ENCODE measurements at regions not wholly inside any gene's neighbourhood (a gene's known extent, or its start where the extent isn't known, plus 50 kb on each side); places are given as distances from the start of the nearest gene placed in this dataset.

DNA sequence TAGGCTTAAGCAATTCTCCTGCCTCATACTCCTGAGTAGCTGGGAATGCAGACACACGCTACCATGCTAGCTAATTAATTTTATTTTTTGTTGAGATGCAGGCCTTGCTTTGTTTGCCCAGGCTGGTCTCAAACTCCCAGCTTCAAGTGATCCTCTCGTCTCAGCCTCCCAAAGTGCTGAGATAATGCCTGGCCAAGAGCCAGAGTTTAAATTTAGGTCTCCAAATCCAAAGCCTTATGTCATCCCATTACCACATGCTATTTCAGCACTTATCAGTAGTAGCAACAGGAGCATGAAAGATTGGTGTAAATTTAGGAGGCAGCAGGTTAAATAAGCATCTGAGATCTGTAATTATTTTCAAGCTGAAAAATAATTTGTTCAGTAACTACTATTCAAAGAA, 326.1 kb upstream of the ANO5 start:
- no peaks in the 10 kb centered on the region for H3K4me1 Mint-ChIP-seq (ENCODE audit: low read depth)
- no peaks in the 10 kb centered on the region for H3K36me3 Mint-ChIP-seq (ENCODE audit: low read depth)
- ATAC-seq (no peak), DNase-seq (no peak)
- no peaks in the 10 kb centered on the region for H3K27me3 Mint-ChIP-seq (ENCODE audit: low read depth)
- no peaks in the 10 kb centered on the region for H3K9me3 Mint-ChIP-seq (ENCODE audit: insufficient read depth)
- ChIA-PET POLR2A (no interaction called here), CTCF (no interaction called here)
- H3K4me3 Mint-ChIP-seq = no peak overlapping the region
- no peak overlapping the region for H3K27ac Mint-ChIP-seq

DNA sequence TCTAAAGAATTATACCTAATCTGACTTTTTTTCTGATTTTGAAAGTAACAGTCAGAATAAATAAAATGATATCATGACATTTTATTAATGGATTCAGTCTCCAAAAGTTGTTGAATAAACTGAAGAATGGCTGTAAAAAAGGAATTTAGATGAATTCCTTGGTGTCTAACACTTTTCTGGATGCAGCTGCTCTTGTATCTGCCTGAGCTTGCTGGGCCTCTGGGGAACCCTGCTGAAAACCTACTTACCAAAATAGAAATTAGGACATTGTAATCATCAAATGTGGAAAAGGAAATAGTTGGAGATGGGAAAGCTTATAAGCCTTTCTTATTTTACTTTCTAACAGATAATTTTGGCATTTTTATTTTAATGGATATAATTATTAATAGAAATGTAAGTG, 315.7 kb upstream of the ANO5 start:
- DNase-seq (no peak), ATAC-seq (no peak)
- Mint-ChIP-seq H3K4me1 (ENCODE audit: low read depth) (no peaks in the 10 kb centered on the region), H3K4me3 (no peak overlapping the region), H3K27me3 (ENCODE audit: low read depth) (no peaks in the 10 kb centered on the region), H3K9me3 (ENCODE audit: insufficient read depth) (peaks cover 7% of the 10 kb centered on the region), H3K27ac (no peak overlapping the region), H3K36me3 (ENCODE audit: low read depth) (no peaks in the 10 kb centered on the region)
- ChIA-PET POLR2A (no interaction called here), CTCF (no interaction called here)

DNA sequence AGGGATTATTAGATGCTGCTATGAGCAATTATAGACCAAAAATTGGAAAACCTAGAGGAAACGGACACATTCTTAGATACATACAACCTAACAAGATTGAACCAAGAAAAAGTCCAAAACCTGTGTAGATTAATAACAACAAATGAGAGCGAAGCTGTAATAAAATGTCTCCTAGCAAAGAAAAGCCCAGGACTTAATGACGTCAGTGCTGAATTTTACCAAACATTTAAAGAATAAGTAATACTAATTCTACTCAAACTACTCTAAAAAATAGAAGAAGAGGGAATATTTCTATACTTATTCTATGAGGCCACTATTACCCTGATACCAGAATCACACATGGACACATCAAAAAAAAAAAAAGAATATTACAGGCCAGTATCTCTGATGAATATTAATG, 309.5 kb upstream of the ANO5 start:
- H3K27me3 Mint-ChIP-seq (ENCODE audit: low read depth) = no peaks in the 10 kb centered on the region
- POLR2A ChIA-PET = no interaction called here
- ATAC-seq (no peak), DNase-seq (no peak)
- peaks cover 4% of the 10 kb centered on the region for H3K9me3 Mint-ChIP-seq (ENCODE audit: insufficient read depth)
- no peak overlapping the region for H3K27ac Mint-ChIP-seq
- no peak overlapping the region for H3K4me3 Mint-ChIP-seq
- no peaks in the 10 kb centered on the region for H3K36me3 Mint-ChIP-seq (ENCODE audit: low read depth)
- H3K4me1 Mint-ChIP-seq (ENCODE audit: low read depth) = no peaks in the 10 kb centered on the region
- CTCF ChIA-PET = no interaction called here

DNA sequence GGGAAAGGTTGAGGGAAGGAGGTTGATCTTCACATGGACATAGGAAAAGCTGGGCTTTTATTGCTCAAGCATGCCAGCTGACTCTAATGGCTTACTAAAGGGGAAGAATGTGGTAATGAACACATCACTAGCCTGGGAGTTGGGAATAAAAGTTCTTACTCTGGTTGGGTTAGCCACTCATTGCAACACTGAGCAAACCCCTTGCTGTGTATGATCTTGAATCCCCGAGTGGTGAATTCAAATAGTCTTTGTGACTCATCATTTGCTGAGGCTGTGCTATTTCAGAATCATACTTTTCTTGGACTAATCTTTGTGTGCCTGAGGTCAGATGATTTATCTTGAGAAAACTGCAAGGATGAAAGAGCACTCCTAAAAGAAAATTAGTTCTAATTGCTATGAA, 304.1 kb upstream of the ANO5 start:
- Mint-ChIP-seq H3K27me3 (ENCODE audit: low read depth) (no peaks in the 10 kb centered on the region), H3K4me1 (ENCODE audit: low read depth) (no peaks in the 10 kb centered on the region), H3K27ac (no peak overlapping the region), H3K4me3 (no peak overlapping the region), H3K36me3 (ENCODE audit: low read depth) (no peaks in the 10 kb centered on the region), H3K9me3 (ENCODE audit: insufficient read depth) (peaks cover 4% of the 10 kb centered on the region)
- CTCF ChIA-PET = no interaction called here
- ATAC-seq (no peak), DNase-seq (no peak)
- POLR2A ChIA-PET = no interaction called here

DNA sequence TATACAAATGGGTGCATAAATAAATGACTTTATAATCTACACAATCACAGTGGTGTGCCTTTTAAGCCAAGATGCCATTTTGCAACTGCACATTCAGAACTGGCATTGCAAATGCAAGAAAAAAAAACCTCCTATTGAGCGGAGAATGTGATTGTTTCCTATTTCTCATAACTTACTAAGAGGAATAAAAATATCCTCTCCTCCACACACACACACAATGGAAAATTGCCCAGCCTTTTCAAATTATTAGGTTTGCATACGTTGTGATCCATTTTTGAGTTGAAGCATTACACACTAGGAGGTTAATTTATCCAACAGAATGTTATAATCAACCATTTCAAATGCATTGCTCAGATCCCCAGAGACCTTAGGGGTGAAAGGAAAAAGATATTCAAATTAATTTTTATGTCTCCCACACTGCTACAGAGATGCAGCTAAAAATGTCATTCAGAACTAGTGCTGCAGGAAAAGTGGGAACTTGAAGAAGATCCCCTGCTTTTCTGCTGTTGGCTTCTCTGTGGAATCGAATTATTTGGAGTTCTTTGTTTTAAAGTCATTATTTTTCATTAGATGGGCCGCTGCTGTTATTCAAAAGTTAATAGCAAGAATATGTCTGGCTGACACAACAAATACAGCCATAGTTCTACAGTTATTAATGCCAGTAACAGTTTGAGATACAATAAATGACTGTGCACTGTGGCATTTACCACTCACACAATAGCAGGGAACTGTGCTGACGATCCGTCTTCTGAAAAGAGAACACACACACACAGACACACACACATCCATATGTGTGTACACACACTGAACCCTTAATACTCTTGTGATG, 299.9 kb upstream of the ANO5 start:
- ATAC-seq (no peak), DNase-seq (no peak)
- no peak overlapping the region for H3K27ac Mint-ChIP-seq
- H3K4me3 Mint-ChIP-seq = no peak overlapping the region
- H3K36me3 Mint-ChIP-seq (ENCODE audit: low read depth) = no peaks in the 10 kb centered on the region
- H3K27me3 Mint-ChIP-seq (ENCODE audit: low read depth) = no peaks in the 10 kb centered on the region
- ChIA-PET CTCF (no interaction called here), POLR2A (no interaction called here)
- H3K9me3 Mint-ChIP-seq (ENCODE audit: insufficient read depth) = no peaks in the 10 kb centered on the region
- no peaks in the 10 kb centered on the region for H3K4me1 Mint-ChIP-seq (ENCODE audit: low read depth)

DNA sequence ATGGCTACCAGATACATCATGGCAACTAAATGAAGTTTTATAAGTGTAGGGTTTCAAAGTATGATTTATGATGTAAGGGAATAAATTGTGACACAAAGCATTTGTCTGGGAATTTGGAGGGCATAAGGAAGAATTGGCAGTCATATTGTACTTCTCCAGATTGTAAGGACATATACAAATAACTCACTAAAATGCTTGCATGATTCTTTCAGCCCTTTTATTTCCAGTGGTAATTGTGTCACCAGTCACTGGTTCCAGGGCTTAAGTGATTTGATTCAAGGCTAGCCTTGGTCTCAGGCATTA, 299.4 kb upstream of the ANO5 start:
- Mint-ChIP-seq H3K27ac (no peak overlapping the region), H3K4me3 (no peak overlapping the region)

DNA sequence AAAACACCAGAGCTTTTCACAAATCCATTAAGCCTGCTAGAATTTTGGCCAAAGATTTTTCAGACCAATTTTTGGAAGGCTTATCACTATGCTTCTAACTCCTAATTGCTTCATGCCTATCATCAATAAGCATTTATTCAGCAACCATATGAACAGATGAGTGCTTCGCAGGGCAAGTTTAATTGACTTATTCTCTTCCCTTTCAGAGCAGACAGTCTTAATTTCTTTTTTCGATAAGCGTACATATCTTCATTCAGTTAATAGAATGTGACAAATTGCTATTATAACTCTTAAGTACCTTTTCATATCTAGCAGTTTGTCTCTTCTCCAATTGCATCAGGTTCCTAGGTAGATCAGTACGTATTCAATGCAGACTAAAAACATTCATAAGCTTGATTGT, 298.4 kb upstream of the ANO5 start:
- DNase-seq = no peak
- Mint-ChIP-seq H3K9me3 (ENCODE audit: insufficient read depth) (no peaks in the 10 kb centered on the region), H3K36me3 (ENCODE audit: low read depth) (no peaks in the 10 kb centered on the region), H3K27me3 (ENCODE audit: low read depth) (no peaks in the 10 kb centered on the region), H3K4me3 (no peak overlapping the region), H3K4me1 (ENCODE audit: low read depth) (no peaks in the 10 kb centered on the region), H3K27ac (no peak overlapping the region)
- ATAC-seq = no peak
- ChIA-PET CTCF (no interaction called here), POLR2A (interaction anchor here (0.7 kb wide), 1 partner anchor 10 kb away, joined by 3 read pairs; no protein-coding TSS in a partner anchor)

More for the DNA sequence above, 299.4 kb upstream of the ANO5 start:
- no peak for ATAC-seq
- Mint-ChIP-seq H3K36me3 (ENCODE audit: low read depth) (no peaks in the 10 kb centered on the region), H3K9me3 (ENCODE audit: insufficient read depth) (no peaks in the 10 kb centered on the region), H3K27me3 (ENCODE audit: low read depth) (no peaks in the 10 kb centered on the region), H3K4me1 (ENCODE audit: low read depth) (no peaks in the 10 kb centered on the region)
- POLR2A ChIA-PET = no interaction called here
- CTCF ChIA-PET = no interaction called here
- no peak for DNase-seq

DNA sequence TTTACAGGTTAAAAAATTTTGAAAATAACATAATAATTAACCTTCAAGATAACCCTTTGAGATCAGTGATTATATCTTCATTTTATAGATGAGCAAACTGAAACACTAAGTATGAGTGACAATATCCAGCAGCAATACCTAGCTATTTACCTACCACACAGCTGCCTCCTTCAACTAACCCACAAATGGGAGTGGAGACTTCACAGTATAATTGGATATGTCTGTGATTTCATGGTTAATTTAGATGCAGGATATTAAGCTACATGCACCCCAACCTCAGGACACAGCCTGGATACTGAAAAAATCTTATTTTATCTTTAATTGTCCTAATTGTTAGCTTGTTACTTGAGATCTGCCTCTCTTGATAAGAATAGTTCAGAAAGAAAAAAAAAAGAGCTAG, 297.2 kb upstream of the ANO5 start:
- Mint-ChIP-seq H3K27me3 (ENCODE audit: low read depth) (no peaks in the 10 kb centered on the region), H3K27ac (no peak overlapping the region), H3K9me3 (ENCODE audit: insufficient read depth) (no peaks in the 10 kb centered on the region), H3K36me3 (ENCODE audit: low read depth) (no peaks in the 10 kb centered on the region), H3K4me1 (ENCODE audit: low read depth) (no peaks in the 10 kb centered on the region), H3K4me3 (no peak overlapping the region)
- ATAC-seq = no peak
- ChIA-PET CTCF (no interaction called here), POLR2A (no interaction called here)
- DNase-seq = no peak

DNA sequence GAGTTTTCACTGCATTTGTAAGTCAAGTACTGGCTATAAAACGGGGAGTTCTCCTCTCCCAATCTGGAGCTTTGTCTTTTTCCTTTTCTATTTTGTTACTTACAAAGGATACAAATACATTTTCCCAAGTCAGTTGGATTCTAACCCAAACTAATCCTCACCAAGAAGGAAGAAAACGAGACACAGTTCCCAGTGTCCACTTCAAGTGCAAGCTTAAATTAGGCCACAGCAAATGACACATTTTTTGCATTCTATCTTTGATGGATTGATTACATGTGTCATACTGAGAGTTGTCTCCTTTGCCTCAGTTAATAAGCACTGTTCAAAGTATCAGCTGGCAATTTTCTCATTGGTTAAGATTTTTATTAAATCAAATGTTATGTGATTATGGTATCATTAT, 296.7 kb upstream of the ANO5 start:
- no peak overlapping the region for H3K27ac Mint-ChIP-seq
- no peak overlapping the region for H3K4me3 Mint-ChIP-seq
- ATAC-seq (no peak), DNase-seq (no peak)
- POLR2A ChIA-PET = no interaction called here
- no peaks in the 10 kb centered on the region for H3K4me1 Mint-ChIP-seq (ENCODE audit: low read depth)
- H3K9me3 Mint-ChIP-seq (ENCODE audit: insufficient read depth) = no peaks in the 10 kb centered on the region
- no peaks in the 10 kb centered on the region for H3K36me3 Mint-ChIP-seq (ENCODE audit: low read depth)
- CTCF ChIA-PET = no interaction called here
- no peaks in the 10 kb centered on the region for H3K27me3 Mint-ChIP-seq (ENCODE audit: low read depth)

DNA sequence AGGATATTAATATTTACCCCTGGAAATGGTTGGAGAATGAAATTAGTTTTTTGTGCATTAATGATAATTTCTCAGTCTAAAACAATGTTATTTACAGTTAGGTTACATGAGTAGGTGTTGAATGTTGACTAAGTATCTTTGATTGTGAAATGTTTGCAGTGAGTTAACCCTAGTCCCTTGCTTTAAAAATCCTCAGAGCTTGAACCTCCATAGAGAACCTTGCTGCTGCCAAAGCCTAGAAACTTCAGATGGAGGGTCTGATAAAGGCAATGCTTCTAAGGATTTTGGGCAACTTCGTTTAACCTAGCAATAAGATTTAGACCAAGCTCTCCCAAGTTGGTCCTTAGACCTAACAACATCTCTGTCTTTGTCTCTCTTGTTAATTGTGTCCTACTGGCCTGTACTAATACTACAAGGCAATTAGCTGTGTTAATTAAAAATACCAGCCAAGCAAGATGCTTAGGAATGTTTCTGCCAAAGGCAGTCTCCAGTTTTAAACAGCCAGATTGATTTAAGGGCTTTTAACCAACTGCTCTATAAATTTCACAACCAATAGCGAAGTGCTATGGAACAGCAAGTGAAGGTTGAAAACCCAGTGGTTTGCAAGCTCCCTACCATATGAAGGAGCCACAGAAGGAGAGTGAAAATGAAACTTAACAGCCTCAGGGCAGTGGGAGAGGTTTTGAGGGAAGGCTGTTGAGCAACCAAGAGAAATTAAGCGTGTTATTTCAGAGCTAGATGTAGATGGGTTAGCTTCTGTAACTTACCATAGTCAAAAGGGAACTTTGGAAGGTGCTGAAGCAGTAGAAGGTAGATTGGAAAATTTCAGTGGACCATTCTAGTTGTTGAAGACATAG, 295.9 kb upstream of the ANO5 start:
- H3K9me3 Mint-ChIP-seq (ENCODE audit: insufficient read depth) = no peaks in the 10 kb centered on the region
- H3K27ac Mint-ChIP-seq = no peak overlapping the region
- H3K4me3 Mint-ChIP-seq = peak overlapping the region; percentile 31
- ATAC-seq = no peak
- no peaks in the 10 kb centered on the region for H3K27me3 Mint-ChIP-seq (ENCODE audit: low read depth)
- DNase-seq = no peak
- H3K36me3 Mint-ChIP-seq (ENCODE audit: low read depth) = no peaks in the 10 kb centered on the region
- POLR2A ChIA-PET = no interaction called here
- no peaks in the 10 kb centered on the region for H3K4me1 Mint-ChIP-seq (ENCODE audit: low read depth)
- CTCF ChIA-PET = no interaction called here

DNA sequence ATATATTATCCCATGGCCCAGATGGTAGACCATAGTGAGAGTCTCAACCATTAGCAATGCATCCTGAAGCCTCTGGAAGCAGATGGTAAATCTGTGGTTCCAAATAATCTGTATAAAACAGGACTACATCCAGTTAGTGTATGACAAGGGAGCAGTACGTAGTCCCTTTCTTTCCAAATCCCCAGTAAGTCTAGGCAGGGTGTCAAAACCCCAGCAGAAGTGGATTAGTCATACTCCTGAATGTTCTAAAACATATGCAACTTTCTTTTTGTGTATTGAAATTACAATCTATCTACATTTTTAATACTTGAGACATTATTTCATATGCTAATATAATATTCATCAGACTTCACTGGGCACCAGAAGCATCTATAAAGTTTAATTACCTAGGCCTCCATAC, 295.1 kb upstream of the ANO5 start:
- no peak overlapping the region for H3K4me3 Mint-ChIP-seq
- H3K27me3 Mint-ChIP-seq (ENCODE audit: low read depth) = no peaks in the 10 kb centered on the region
- DNase-seq (no peak), ATAC-seq (no peak)
- H3K4me1 Mint-ChIP-seq (ENCODE audit: low read depth) = no peaks in the 10 kb centered on the region
- POLR2A ChIA-PET = no interaction called here
- CTCF ChIA-PET = no interaction called here
- H3K9me3 Mint-ChIP-seq (ENCODE audit: insufficient read depth) = no peaks in the 10 kb centered on the region
- H3K27ac Mint-ChIP-seq = no peak overlapping the region
- H3K36me3 Mint-ChIP-seq (ENCODE audit: low read depth) = no peaks in the 10 kb centered on the region

DNA sequence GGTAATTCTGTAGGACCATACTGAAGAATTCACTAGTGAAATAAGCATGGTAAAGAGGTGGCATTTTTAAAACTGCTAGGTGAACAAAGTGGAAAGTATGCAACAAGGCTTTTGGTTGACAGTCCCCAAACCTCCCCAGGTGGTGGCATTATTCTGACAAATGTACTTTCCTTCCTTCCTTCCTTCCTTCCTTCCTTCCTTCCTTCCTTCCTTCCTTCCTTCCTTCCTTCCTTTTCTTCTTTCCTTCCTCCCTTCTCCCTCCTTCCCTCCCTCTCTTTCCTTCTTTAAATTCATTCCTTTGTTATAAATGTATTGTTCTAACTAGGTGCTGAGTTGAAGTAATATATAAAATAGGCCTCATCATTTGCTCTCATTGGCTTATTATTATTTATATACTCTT, 284.7 kb upstream of the ANO5 start:
- no peaks in the 10 kb centered on the region for H3K4me1 Mint-ChIP-seq (ENCODE audit: low read depth)
- no peak overlapping the region for H3K27ac Mint-ChIP-seq
- H3K27me3 Mint-ChIP-seq (ENCODE audit: low read depth) = no peaks in the 10 kb centered on the region
- DNase-seq (no peak), ATAC-seq (no peak)
- no peak overlapping the region for H3K4me3 Mint-ChIP-seq
- H3K36me3 Mint-ChIP-seq (ENCODE audit: low read depth) = no peaks in the 10 kb centered on the region
- H3K9me3 Mint-ChIP-seq (ENCODE audit: insufficient read depth) = no peaks in the 10 kb centered on the region
- ChIA-PET CTCF (no interaction called here), POLR2A (no interaction called here)

DNA sequence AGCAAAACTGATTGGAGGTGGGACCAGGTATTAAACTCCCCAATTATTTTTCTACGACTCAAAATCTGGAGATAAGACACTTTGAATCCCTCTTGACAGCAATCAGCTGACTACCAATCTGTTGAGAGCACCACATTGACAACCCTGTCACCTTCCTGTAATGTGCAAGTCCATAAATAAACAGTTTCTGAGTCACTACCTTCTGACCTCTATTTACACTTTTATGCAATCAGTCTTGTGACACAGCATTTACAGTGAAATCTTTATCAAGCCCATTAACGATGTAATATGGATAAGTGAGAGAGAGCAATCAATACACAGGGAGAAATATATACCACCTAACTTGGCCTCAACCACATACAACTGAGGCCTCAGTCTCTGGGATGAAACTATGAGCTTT, 283.7 kb upstream of the ANO5 start:
- CTCF ChIA-PET = no interaction called here

More for the DNA sequence above, 283.7 kb upstream of the ANO5 start:
- POLR2A ChIA-PET = no interaction called here
- Mint-ChIP-seq H3K4me1 (ENCODE audit: low read depth) (no peaks in the 10 kb centered on the region), H3K27me3 (ENCODE audit: low read depth) (no peaks in the 10 kb centered on the region), H3K36me3 (ENCODE audit: low read depth) (no peaks in the 10 kb centered on the region), H3K4me3 (no peak overlapping the region), H3K27ac (no peak overlapping the region), H3K9me3 (ENCODE audit: insufficient read depth) (no peaks in the 10 kb centered on the region)
- DNase-seq (no peak), ATAC-seq (no peak)
